GM10266 (cell line): ENCODE measurements at regions not wholly inside any gene's neighbourhood (a gene's known extent, or its start where the extent isn't known, plus 50 kb on each side); places are given as distances from the start of the nearest gene placed in this dataset.

ENCODE experiments used
- DNase-seq: peaks from one replicate; pipeline ENCODE4 v3.0.0; 2012; ENCODE audit errors: extremely low spot score
- CTCF ChIP-seq: IDR thresholded peaks from 2 replicates; pipeline ENCODE4 v1.5.1; 2012; ENCODE audit warnings: mild to moderate bottlenecking, low read depth; ENCODE audit not compliant: control insufficient read depth, insufficient read depth; ENCODE audit errors: missing control alignments

GRCh38 chr13:47592256-47592655, 408.8 kb downstream of the SUCLA2 start:
- TF ChIP-seq CTCF = no peak
- DNase-seq = no peak

GRCh38 chr13:47588676-47589075, 412.4 kb downstream of the SUCLA2 start:
- no peak for DNase-seq
- no peak for TF ChIP-seq CTCF

GRCh38 chr13:47572375-47572774, 428.7 kb downstream of the SUCLA2 start:
- no peak for DNase-seq
- no peak for TF ChIP-seq CTCF

- no peak for DNase-seq
- TF ChIP-seq CTCF = no peak
These were observed 437.0 kb downstream of the SUCLA2 start for GRCh38 chr13:47564041-47564440.

GRCh38 chr13:47556703-47557102, 444.4 kb downstream of the SUCLA2 start:
- DNase-seq = no peak
- no peak for TF ChIP-seq CTCF

- DNase-seq = no peak
- no peak for TF ChIP-seq CTCF
These were observed 445.8 kb downstream of the SUCLA2 start for GRCh38 chr13:47555235-47555634.

- no peak for TF ChIP-seq CTCF
- no peak for DNase-seq
These were observed 447.6 kb downstream of the SUCLA2 start for GRCh38 chr13:47553329-47553977.
